HEK293T (cell line): ENCODE measurements at regions not wholly inside any gene's neighbourhood (a gene's known extent, or its start where the extent isn't known, plus 50 kb on each side); places are given as distances from the start of the nearest gene placed in this dataset.

Source experiments
- ARNT ChIP-seq: fragments of 450-650 bp; IDR thresholded peaks from 2 replicates; pipeline ENCODE4 v1.6.1; 2017; ENCODE audit warnings: mild to moderate bottlenecking
- BHLHE40 ChIP-seq: fragments of 450-650 bp; IDR thresholded peaks from 2 replicates; pipeline ENCODE4 v1.6.1; 2016; ENCODE audit warnings: mild to moderate bottlenecking, moderate library complexity, borderline replicate concordance
- CTBP1 ChIP-seq: fragments of 450-650 bp; IDR thresholded peaks from 2 replicates; pipeline ENCODE4 v1.6.1; 2016; ENCODE audit warnings: borderline replicate concordance
- FOXK2 ChIP-seq: fragments of 450-650 bp; IDR thresholded peaks from 2 replicates; pipeline ENCODE4 v1.6.1; 2016; ENCODE audit warnings: mild to moderate bottlenecking
- HDGF ChIP-seq: fragments of 450-650 bp; IDR thresholded peaks from 2 replicates; pipeline ENCODE4 v1.6.1; 2017; ENCODE audit warnings: antibody characterized with exemption, borderline replicate concordance
- ZNF384 ChIP-seq: fragments of 450-650 bp; IDR thresholded peaks from 2 replicates; pipeline ENCODE4 v1.6.1; 2016

- no peak for TF ChIP-seq ZNF384
- no peak for TF ChIP-seq ARNT
- no peak for TF ChIP-seq HDGF
- no peak for TF ChIP-seq FOXK2
- no peak for TF ChIP-seq CTBP1
- no peak for TF ChIP-seq BHLHE40
Measured at GRCh38 chr3:31189330-31189729, 294.9 kb upstream of the GADL1 start.
